ENCODE measurements at regions not wholly inside any gene's neighbourhood (a gene's known extent, or its start where the extent isn't known, plus 50 kb on each side); places are given as distances from the start of the nearest gene placed in this dataset.

DNA sequence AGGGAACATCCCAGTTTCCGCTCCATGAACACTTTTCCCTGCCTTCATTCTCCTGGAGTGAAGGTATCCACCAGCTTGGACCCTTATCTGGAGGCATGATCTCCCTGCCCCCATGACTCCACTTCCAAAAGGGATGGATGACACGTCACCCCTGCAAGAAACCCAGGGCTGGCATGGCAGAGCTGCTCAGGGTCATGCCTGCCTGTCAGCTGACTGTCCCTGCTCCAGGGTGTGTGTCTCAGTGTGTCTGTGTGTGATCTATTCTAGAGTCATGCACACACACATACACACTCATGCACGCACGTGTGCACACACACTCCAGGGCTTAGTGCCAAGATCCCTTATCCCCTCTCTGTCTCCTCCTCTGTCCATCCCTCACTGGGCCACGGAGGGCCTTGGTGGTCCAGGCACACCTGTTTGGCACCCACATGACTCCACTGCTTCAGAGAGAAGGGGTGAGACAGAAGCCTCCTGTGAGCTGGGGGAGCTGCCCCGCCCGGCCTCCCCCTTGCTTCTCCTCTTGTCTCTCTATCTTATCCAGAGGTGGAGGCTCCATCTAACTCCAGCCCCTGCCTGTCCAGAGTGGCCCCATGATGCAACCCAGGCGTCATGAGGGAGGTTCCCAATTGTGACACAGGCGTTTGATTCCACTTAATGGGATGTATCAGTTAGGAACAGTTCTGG is 290.9 kb downstream of the CDC5L start:
- H3K9me3 ChIP-seq (ENCODE audit: control insufficient read depth in 1 of 2, insufficient read depth in 1 of 2, low read length in 2 of 2) = no peaks in the 10 kb centered on the region
- Mint-ChIP-seq H3K27me3 (no peaks in the 10 kb centered on the region), H3K27ac (no peak overlapping the region), H3K9me3 (no peaks in the 10 kb centered on the region), H3K4me1 (ENCODE audit: low read depth) (no peaks in the 10 kb centered on the region), H3K36me3 (ENCODE audit: low read depth) (no peaks in the 10 kb centered on the region), H3K4me3 (no peak overlapping the region)
- ATAC-seq (ENCODE audit: poor library complexity) (no peak), DNase-seq (no peak)
- ChIA-PET POLR2A (interaction anchor here (0.6 kb wide), 1 partner anchor 1595 kb away, joined by 3 read pairs; no protein-coding TSS in a partner anchor), CTCF (no interaction called here)
- TF ChIP-seq, protein P1, sequence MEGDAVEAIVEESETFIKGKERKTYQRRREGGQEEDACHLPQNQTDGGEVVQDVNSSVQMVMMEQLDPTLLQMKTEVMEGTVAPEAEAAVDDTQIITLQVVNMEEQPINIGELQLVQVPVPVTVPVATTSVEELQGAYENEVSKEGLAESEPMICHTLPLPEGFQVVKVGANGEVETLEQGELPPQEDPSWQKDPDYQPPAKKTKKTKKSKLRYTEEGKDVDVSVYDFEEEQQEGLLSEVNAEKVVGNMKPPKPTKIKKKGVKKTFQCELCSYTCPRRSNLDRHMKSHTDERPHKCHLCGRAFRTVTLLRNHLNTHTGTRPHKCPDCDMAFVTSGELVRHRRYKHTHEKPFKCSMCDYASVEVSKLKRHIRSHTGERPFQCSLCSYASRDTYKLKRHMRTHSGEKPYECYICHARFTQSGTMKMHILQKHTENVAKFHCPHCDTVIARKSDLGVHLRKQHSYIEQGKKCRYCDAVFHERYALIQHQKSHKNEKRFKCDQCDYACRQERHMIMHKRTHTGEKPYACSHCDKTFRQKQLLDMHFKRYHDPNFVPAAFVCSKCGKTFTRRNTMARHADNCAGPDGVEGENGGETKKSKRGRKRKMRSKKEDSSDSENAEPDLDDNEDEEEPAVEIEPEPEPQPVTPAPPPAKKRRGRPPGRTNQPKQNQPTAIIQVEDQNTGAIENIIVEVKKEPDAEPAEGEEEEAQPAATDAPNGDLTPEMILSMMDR (IDR thresholded peaks at IDR 0.05) = no peak
- no peak overlapping the region for H3K4me3 ChIP-seq (ENCODE audit: low read length)
- H3K36me3 ChIP-seq (ENCODE audit: insufficient read depth, low read length) = no peaks in the 10 kb centered on the region
- H3K27me3 ChIP-seq (ENCODE audit: control insufficient read depth in 1 of 2, insufficient read depth in 2 of 2, low read length in 2 of 2) = no peaks in the 10 kb centered on the region
- H3K27ac ChIP-seq (ENCODE audit: low read depth in 1 of 2, low read length in 2 of 2) = no peak overlapping the region
- intact Hi-C loops (cut with DNase I, micrococcal nuclease) = no loop called here
- no peaks in the 10 kb centered on the region for H3K4me1 ChIP-seq (ENCODE audit: insufficient read depth, low read length)

GRCh38 chr6:44679438-44680201 is 292.1 kb downstream of the CDC5L start:
- CTCF ChIA-PET = no interaction called here
- H3K4me3 Mint-ChIP-seq = no peak overlapping the region

GRCh38 chr6:44680202-44680720 is 292.8 kb downstream of the CDC5L start:
- Histone ChIP-seq H3K4me3 (ENCODE audit: low read length) (no peak overlapping the region), H3K9me3 (ENCODE audit: control insufficient read depth in 1 of 2, insufficient read depth in 1 of 2, low read length in 2 of 2) (no peaks in the 10 kb centered on the region), H3K36me3 (ENCODE audit: insufficient read depth, low read length) (no peaks in the 10 kb centered on the region), H3K27me3 (ENCODE audit: control insufficient read depth in 1 of 2, insufficient read depth in 2 of 2, low read length in 2 of 2) (no peaks in the 10 kb centered on the region), H3K4me1 (ENCODE audit: insufficient read depth, low read length) (no peaks in the 10 kb centered on the region), H3K27ac (ENCODE audit: low read depth in 1 of 2, low read length in 2 of 2) (no peak overlapping the region)
- Mint-ChIP-seq H3K27me3 (no peaks in the 10 kb centered on the region), H3K36me3 (ENCODE audit: low read depth) (no peaks in the 10 kb centered on the region), H3K4me1 (ENCODE audit: low read depth) (no peaks in the 10 kb centered on the region), H3K9me3 (no peaks in the 10 kb centered on the region), H3K27ac (no peak overlapping the region), H3K4me3 (no peak overlapping the region)
- TF ChIP-seq, protein P1 (IDR thresholded peaks at IDR 0.05) = no peak
- intact Hi-C loops (cut with DNase I, micrococcal nuclease) = no loop called here
- ChIA-PET POLR2A (no interaction called here), CTCF (no interaction called here)
- DNase-seq (no peak), ATAC-seq (ENCODE audit: poor library complexity) (no peak)

More at GRCh38 chr6:44679438-44680201, 292.1 kb downstream of the CDC5L start:
- no peaks in the 10 kb centered on the region for H3K9me3 Mint-ChIP-seq
- TF ChIP-seq, protein P1 (IDR thresholded peaks at IDR 0.05) = no peak
- ATAC-seq (ENCODE audit: poor library complexity) (no peak), DNase-seq (no peak)
- Histone ChIP-seq H3K4me3 (ENCODE audit: low read length) (no peak overlapping the region), H3K27ac (ENCODE audit: low read depth in 1 of 2, low read length in 2 of 2) (no peak overlapping the region), H3K27me3 (ENCODE audit: control insufficient read depth in 1 of 2, insufficient read depth in 2 of 2, low read length in 2 of 2) (no peaks in the 10 kb centered on the region), H3K9me3 (ENCODE audit: control insufficient read depth in 1 of 2, insufficient read depth in 1 of 2, low read length in 2 of 2) (no peaks in the 10 kb centered on the region), H3K4me1 (ENCODE audit: insufficient read depth, low read length) (no peaks in the 10 kb centered on the region), H3K36me3 (ENCODE audit: insufficient read depth, low read length) (no peaks in the 10 kb centered on the region)
- no peaks in the 10 kb centered on the region for H3K27me3 Mint-ChIP-seq
- intact Hi-C loops (cut with DNase I, micrococcal nuclease) = no loop called here
- no peaks in the 10 kb centered on the region for H3K36me3 Mint-ChIP-seq (ENCODE audit: low read depth)
- no peak overlapping the region for H3K27ac Mint-ChIP-seq
- H3K4me1 Mint-ChIP-seq (ENCODE audit: low read depth) = no peaks in the 10 kb centered on the region
- POLR2A ChIA-PET = no interaction called here
